ENCODE measurements at regions not wholly inside any gene's neighbourhood (a gene's known extent, or its start where the extent isn't known, plus 50 kb on each side); places are given as distances from the start of the nearest gene placed in this dataset.
"Not testable (repeated sequence)": the region's sequence is repeated elsewhere in the genome, so short reads cannot be mapped to it uniquely, and the experiment has no call there.

GRCh38 chr4:122100508-122100907, 51.6 kb upstream of the BLTP1 start:
- no peak for DNase-seq

GRCh38 chr4:122099896-122100295, 52.2 kb upstream of the BLTP1 start:
- no peak for DNase-seq

DNA sequence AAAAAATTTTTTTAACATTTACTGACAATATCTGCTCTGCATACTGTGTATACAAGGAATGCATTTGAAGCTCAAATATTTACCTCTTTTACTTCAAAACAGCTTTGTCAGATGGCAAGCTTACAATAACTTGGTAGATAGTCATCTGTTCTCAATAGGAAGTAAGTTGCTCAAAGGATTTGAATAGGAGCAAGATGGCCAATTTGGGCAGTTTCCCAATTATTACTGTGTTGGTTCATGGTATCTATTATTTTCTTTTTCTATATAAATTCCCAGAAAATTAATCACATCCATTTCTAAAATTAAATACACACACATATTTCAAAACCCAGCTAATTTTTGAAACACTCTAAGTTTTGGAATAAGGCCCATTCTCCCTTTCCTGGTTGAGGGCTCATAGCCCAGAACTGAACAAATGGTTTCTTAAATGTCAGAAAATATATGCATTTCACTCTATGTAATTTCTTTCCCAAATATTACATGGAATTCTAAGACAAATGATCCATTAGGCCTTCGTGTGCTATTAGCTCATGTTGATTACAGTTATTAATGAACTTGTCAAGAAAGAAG, 60.2 kb upstream of the BLTP1 start:
- DNase-seq, result no peak

GRCh38 chr4:122091397-122091796, 60.7 kb upstream of the BLTP1 start:
- DNase-seq, result no peak

DNA sequence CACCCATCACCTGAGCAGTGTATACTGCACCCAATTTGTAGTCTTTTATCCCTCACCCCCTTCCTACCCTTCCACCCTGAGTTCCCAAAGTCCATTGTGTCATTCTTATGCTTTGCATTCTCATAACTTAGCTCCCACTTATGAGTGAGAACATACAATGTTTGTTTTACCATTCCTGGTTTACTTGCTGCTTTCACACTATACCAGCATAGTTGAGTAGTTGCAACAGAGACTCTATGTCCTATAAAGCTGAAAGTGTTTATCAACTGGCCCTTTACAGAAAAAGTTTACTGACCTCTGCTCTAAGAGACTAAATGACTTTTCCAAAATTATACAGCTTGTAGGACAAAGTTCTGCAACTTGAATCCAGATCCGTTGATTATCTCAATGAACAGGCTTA, 61.1 kb upstream of the BLTP1 start:
- DNase-seq, result no peak

- no peak for DNase-seq
Measured at GRCh38 chr4:122086338-122087065, 65.6 kb upstream of the BLTP1 start.

DNA sequence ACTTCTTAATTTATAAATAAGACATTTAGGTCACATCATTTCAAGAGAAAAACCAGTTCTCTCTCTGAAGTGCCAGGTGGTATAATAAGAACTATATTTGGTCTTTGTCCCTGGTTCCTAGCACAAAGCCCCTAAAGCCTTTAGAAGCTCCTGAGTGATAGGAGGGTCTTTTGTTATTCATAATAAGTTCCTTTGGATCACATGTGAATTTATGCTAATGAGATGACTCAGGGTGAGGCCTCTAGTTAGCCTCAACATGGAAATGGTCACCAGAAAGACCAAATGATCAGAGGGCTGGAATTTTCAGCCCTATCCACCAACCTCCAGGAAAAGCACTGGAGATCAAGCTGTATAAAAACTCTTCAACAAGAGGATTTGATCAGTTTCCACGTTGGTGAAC, 68.1 kb upstream of the BLTP1 start:
- no peak for DNase-seq

- no peak for DNase-seq
Measured at GRCh38 chr4:122083351-122083750, 68.8 kb upstream of the BLTP1 start.

- DNase-seq, result no peak
Measured at GRCh38 chr4:122082661-122083060, 69.5 kb upstream of the BLTP1 start.

DNA sequence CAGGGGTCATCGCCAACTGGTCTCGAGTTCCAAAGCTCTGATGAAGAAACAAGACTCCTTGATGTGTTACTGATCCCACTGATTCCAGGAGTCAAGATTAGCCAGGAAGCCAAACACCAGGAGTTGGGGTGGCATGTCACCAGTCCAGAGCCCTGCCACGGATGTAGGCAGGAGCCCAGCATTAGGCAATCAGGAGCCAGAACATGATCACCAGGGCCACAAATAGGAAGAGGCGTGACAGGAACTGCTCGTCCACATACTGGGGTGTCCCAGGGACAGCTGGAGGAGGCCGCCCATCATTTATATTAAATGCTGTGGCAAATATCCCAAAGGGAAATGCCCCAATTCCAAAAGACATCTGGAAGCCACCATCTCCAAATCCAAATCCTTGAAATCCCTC, 74.5 kb upstream of the BLTP1 start:
- not testable (repeated sequence) for DNase-seq

DNA sequence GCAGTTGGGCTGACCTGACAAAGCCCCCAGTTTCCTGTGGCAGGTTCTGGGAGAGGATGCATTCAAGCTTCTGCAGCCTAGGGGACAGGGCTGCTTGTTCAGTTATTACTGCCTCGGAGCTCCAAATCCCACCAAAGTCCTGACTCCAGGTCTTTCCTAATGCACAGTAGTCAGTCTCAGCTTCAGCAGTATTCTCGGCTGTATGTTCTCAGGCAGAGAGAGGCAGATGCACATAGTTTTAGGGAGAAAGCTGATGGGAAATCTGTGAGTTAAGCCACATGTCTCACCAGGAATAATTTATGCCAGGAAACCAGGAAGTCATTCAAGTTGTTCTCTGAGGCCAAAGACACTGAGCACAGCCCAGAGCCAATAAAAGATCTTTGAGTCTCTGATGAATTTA, 75.3 kb upstream of the BLTP1 start:
- DNase-seq, result not testable (repeated sequence)

GRCh38 chr4:122073615-122074014, 78.5 kb upstream of the BLTP1 start:
- DNase-seq, result no peak

DNA sequence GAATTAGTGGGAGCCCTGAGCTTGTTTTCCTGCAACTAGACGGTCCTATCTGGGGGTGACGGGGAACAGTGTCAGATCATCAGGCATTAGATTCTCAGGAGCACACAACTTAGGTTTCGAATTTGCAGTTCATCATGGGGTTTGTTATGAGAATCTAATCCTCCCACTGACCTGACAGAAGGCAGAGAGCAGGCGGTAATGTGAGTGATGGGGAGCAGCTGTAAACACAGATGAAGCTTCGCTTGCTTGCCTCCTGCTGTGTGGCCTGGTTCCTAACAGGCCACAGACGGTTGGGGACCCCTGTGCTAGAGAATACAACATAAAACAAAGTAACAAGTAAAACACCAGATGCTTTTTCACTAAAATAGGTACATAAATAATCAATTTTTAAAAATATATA, 86.2 kb upstream of the BLTP1 start:
- DNase-seq, result no peak

DNA sequence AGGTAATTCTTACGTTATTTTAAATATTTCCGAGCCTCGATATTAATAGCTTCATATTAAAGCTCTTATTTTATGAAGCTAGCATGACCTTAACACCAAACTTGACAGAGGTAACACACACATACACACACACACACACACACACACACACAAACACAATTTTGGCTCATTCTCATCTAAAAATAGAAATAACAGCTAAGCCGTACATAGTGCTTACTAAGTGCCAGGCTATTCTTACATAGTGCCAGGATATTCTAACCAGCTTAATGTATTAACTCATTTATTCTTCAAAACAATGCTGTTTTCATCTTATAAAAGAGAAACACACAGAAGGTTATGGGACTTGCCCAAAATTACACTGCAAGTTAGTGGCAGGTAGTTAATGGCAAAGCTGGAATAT, 87.0 kb upstream of the BLTP1 start:
- DNase-seq, result no peak

DNA sequence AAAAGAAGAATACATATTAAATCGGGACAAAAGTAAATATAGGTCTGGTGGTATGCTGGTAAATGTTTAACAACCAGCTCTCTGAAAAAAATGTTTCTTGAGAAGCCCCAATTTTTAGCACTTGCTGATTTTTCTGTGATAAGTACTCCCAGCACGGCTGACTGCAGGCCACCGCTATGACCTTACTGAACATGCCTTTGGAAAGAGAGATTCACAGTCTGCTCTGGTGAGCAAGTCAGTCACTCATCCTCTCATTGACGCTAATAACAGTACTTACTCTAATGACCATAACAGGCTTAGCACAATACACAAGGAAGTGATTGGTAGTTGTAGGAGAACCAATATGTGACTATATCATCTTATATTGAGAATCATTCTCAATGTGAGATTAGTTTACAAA, 98.9 kb upstream of the BLTP1 start:
- no peak for DNase-seq

GRCh38 chr4:122052677-122053076, 99.5 kb upstream of the BLTP1 start:
- no peak for DNase-seq

DNA sequence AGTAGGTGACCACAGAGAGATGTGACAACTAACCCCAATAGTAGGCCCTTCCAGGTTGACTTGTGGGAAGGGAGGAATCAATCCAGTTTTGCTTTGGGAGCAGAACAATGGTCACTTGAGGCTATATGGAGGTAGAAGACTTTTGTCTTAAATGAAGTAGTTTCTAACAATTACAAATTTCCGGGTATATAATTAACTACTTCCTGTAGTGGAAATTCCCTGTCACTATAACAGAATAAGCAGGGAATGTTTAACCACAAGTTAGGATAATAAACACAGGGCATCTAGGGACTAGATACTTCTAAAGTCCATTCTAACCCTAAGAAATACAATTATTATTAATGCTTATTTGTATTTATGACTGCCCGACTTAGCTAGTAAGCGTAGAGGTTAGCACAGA, 99.0 kb upstream of the TRPC3 start:
- DNase-seq, result no peak

GRCh38 chr4:122047456-122048425, 95.9 kb upstream of the TRPC3 start:
- DNase-seq, result no peak

DNA sequence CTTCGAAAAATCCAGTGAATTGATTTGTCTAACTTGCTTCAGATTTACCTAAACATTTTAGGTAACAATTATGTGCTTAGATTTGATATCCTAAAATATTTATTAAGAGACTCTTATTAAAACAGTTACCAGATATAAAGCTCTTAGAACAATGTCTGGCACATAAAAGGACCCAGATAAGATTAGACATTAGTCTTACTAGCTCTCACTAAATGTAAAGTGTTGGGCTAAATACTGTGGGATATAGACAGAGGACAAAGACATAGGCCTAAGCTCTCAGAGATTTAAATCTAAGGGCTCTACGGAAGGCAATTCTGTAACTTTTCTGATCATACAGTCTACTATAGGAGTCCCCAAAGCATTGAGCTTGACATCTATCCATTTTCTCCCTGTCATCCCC, 94.4 kb upstream of the TRPC3 start:
- DNase-seq, result no peak

DNA sequence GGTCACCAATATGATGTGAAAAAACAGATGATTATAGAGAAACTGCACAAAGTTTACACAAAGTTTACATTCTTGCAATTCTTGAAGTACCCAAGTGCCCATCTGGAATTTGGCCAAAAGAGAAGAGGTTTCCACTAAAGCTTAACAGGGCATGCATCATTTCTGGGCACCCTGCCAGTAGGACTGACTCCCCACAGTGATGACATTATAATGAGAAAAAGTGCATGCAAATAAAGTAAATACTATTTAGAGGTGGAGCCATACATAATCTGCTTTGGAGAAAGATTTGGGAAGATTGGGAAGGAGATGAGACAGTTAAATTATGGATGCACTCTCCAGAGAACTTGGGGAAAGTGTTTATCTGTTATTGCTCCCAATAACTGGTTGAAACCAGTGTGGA, 93.7 kb upstream of the TRPC3 start:
- no peak for DNase-seq

GRCh38 chr4:122044501-122044900, 92.6 kb upstream of the TRPC3 start:
- DNase-seq, result no peak

DNA sequence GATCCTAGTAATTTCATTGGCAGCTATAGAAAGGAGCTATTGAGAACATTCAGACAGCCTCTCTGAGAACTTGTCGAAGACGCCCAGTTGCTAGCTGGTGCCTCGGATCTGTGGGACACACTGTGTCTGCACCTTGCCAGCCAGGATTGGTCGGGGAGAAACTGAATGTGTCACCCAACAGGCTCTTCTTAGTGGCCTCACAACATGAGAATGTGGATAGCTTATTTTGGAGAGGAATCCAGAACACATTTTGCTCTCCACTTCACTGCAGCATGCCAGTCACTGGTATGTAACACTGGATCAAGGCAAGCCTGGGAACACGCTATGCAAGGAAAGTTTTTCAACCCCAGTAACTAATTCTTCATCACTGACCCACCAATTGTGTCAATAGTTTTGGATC, 89.5 kb upstream of the TRPC3 start:
- DNase-seq, result no peak

DNA sequence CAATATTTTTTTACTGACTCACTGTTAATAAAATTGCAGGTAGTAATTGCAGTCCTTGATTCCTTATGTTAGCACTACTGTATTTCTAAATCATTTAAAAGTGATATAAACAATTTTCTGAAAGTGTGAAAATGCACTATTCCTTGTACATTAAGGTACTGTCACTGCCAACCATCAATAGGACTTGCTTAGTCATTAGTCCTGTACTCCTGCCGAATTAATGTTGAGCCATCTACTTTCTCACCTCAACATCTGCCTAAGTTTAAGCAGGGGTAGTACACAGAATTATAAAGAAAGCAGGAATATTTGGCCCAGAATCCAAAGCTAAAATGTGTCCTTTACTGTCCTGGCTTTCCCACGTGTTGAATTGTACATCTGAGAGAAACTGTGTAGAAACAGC, 87.0 kb upstream of the TRPC3 start:
- DNase-seq, result no peak

- no peak for DNase-seq
Measured at GRCh38 chr4:122034619-122035018, 82.8 kb upstream of the TRPC3 start.
